ENCODE measurements at regions not wholly inside any gene's neighbourhood (a gene's known extent, or its start where the extent isn't known, plus 50 kb on each side); places are given as distances from the start of the nearest gene placed in this dataset.

DNA sequence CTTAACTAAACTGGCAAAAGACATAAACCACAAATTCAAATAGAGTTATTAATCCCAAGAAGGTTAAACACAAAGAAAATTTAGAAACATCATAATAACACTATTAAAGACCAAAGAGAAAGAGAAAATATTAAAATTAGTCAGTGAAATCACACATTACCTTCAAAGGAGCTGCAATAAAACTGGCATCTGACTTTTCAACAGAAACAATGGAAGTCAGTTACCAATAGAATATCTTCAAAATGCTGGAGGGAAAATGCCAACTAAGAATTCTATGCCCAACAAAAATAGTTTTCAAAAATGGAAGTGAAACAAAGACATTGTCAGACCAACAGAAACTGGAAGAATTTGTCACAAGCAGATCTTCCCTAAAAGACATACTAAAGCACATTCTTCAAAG is 68.7 kb upstream of the RNF7 start:
- Histone ChIP-seq H3K27me3 (ENCODE audit: control insufficient read depth, insufficient read depth, low read length) (no peaks in the 10 kb centered on the region), H3K36me3 (ENCODE audit: control insufficient read depth, insufficient read depth, low read length) (no peaks in the 10 kb centered on the region), H3K4me3 (ENCODE audit: low read depth, low read length) (no peak overlapping the region)
- FAIRE-seq (no peak), DNase-seq (ENCODE audit: low read depth) (no peak)
- TF ChIP-seq, protein P1, sequence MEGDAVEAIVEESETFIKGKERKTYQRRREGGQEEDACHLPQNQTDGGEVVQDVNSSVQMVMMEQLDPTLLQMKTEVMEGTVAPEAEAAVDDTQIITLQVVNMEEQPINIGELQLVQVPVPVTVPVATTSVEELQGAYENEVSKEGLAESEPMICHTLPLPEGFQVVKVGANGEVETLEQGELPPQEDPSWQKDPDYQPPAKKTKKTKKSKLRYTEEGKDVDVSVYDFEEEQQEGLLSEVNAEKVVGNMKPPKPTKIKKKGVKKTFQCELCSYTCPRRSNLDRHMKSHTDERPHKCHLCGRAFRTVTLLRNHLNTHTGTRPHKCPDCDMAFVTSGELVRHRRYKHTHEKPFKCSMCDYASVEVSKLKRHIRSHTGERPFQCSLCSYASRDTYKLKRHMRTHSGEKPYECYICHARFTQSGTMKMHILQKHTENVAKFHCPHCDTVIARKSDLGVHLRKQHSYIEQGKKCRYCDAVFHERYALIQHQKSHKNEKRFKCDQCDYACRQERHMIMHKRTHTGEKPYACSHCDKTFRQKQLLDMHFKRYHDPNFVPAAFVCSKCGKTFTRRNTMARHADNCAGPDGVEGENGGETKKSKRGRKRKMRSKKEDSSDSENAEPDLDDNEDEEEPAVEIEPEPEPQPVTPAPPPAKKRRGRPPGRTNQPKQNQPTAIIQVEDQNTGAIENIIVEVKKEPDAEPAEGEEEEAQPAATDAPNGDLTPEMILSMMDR (IDR thresholded peaks at IDR 0.05; ENCODE audit: insufficient read depth, low read length, severe bottlenecking), result no peak

DNA sequence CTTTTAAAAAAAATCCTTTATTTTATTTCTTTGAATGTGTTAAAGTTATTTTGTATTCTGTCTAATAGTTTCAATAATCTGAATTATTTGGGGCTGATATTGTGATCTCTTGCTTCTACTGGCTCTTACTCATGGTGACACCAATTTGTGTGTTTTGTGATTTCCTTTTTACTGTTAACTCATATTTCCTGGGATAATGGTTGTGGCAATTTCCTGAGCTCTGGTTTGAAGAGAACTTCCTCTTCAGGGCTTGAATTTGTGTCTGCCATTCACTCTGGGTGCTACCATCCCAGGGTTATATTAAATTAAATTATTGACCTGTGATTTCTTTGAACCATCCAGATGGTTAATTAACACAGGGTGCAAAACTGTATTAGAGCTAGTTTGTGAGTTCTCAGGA is 60.4 kb upstream of the RNF7 start:
- TF ChIP-seq, protein P1 (IDR thresholded peaks at IDR 0.05; ENCODE audit: insufficient read depth, low read length, severe bottlenecking), result no peak
- Histone ChIP-seq H3K27me3 (ENCODE audit: control insufficient read depth, insufficient read depth, low read length) (no peaks in the 10 kb centered on the region), H3K4me3 (ENCODE audit: low read depth, low read length) (no peak overlapping the region), H3K36me3 (ENCODE audit: control insufficient read depth, insufficient read depth, low read length) (no peaks in the 10 kb centered on the region)
- no peak for FAIRE-seq
- no peak for DNase-seq (ENCODE audit: low read depth)

DNA sequence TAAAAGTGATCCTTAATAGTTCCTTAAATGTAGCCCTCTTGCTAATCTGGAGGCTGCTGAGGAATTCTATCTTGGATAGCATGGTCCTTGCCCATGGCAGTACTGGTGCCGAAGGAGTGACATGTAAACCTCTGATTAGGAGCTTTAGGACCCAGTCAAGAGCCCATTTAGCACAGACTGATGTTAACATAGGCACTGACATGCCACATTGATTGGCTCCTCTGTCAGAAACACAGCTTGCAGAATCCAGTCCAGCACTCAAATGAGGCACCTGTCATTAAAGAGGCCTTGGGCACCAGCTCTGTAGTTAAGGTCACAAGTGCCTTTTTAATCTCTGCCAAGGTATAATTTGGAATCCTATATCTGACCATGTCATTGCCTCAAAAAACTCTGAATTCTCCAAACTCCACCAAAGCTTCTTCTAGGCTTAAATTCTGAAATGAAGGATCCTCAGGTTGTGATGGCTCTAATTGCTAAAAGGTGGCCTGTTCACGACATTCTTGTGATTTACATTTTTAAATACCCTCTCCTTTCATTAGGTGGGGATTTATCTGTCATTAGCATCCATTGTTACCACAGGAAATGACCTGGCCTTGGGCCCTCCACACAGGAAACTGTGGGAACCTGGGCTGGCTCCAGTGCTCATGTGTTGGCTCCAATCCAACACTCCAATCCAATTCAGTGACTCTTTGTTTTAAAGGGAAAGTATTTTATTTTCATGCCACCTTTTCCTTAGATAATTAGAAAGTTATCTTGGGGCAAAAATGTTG is 57.3 kb upstream of the RNF7 start:
- FAIRE-seq (no peak), DNase-seq (ENCODE audit: low read depth) (peak; percentile 75)
- TF ChIP-seq, protein P1 (IDR thresholded peaks at IDR 0.05; ENCODE audit: insufficient read depth, low read length, severe bottlenecking), result no peak
- Histone ChIP-seq H3K36me3 (ENCODE audit: control insufficient read depth, insufficient read depth, low read length) (no peaks in the 10 kb centered on the region), H3K27me3 (ENCODE audit: control insufficient read depth, insufficient read depth, low read length) (no peaks in the 10 kb centered on the region), H3K4me3 (ENCODE audit: low read depth, low read length) (no peak overlapping the region)

DNA sequence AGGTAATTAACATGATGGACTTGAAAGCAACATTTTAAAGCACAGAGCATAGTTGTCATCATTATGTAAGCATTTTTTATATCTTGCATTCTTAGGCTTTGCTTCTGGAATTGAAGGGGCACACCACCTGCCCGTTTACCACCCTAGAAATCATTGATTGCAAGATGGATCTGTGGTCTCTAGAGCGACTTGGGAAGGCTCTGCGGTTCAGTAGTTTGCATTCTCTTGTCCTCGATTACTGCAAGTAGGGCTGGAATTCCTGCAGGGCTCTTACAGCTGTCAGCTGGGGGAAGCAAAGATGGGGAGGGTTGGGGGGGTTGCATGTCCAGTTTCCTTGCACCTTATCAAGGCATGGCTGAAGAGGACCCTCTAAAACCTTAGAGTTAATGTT is 56.7 kb upstream of the RNF7 start:
- DNase-seq (ENCODE audit: low read depth), result no peak

GRCh38 chr3:141682007-141682406 is 56.1 kb upstream of the RNF7 start:
- FAIRE-seq, result no peak
- H3K4me3 ChIP-seq (ENCODE audit: low read depth, low read length), result no peak overlapping the region
- TF ChIP-seq, protein P1 (IDR thresholded peaks at IDR 0.05; ENCODE audit: insufficient read depth, low read length, severe bottlenecking), result no peak
- DNase-seq (ENCODE audit: low read depth), result no peak
- H3K27me3 ChIP-seq (ENCODE audit: control insufficient read depth, insufficient read depth, low read length), result no peaks in the 10 kb centered on the region
- no peaks in the 10 kb centered on the region for H3K36me3 ChIP-seq (ENCODE audit: control insufficient read depth, insufficient read depth, low read length)

More for the DNA sequence above, 56.7 kb upstream of the RNF7 start:
- Histone ChIP-seq H3K36me3 (ENCODE audit: control insufficient read depth, insufficient read depth, low read length) (no peaks in the 10 kb centered on the region), H3K4me3 (ENCODE audit: low read depth, low read length) (no peak overlapping the region), H3K27me3 (ENCODE audit: control insufficient read depth, insufficient read depth, low read length) (no peaks in the 10 kb centered on the region)
- FAIRE-seq, result no peak
- TF ChIP-seq, protein P1 (IDR thresholded peaks at IDR 0.05; ENCODE audit: insufficient read depth, low read length, severe bottlenecking), result no peak

DNA sequence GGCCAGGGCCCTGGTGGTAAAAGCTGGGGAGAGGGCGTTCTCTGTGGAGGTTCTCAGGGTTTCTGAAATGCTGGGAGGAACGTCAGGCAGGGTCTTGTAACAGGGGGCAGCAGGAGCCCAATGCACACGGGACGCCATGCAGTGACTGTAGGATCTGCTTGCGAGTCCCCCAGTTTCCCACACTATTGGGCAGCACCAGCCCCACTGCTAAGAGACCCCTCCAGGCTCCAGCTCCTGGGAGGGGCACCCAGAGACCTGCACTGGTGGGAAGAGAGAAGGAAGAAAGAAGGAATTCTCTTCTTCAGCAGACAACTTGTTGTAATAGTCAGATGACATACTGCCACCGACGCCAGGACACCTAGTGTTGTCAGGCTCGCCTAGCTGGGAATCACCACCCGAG is 55.2 kb upstream of the RNF7 start:
- FAIRE-seq (no peak), DNase-seq (ENCODE audit: low read depth) (no peak)
- Histone ChIP-seq H3K4me3 (ENCODE audit: low read depth, low read length) (no peak overlapping the region), H3K27me3 (ENCODE audit: control insufficient read depth, insufficient read depth, low read length) (no peaks in the 10 kb centered on the region), H3K36me3 (ENCODE audit: control insufficient read depth, insufficient read depth, low read length) (no peaks in the 10 kb centered on the region)
- TF ChIP-seq, protein P1 (IDR thresholded peaks at IDR 0.05; ENCODE audit: insufficient read depth, low read length, severe bottlenecking), result no peak
